Non-pigmented ciliary epithelial cell (primary cell): ENCODE measurements at regions not wholly inside any gene's neighbourhood (a gene's known extent, or its start where the extent isn't known, plus 50 kb on each side); places are given as distances from the start of the nearest gene placed in this dataset.
"Not testable (repeated sequence)": the region's sequence is repeated elsewhere in the genome, so short reads cannot be mapped to it uniquely, and the experiment has no call there.

Experiments
- DNase-seq: peaks from one replicate; pipeline ENCODE4 v3.0.0-alpha.2; 2010; ENCODE audit warnings: low read depth

GRCh38 chr21:19523061-19523460 is 1119.5 kb upstream of the TMPRSS15 start:
- DNase-seq, result no peak

- no peak for DNase-seq
Measured at GRCh38 chr21:19523746-19524145, 1120.2 kb upstream of the TMPRSS15 start.

- no peak for DNase-seq
Measured at GRCh38 chr21:19529031-19529430, 1125.4 kb upstream of the TMPRSS15 start.

GRCh38 chr21:19535356-19535755 is 1131.8 kb upstream of the TMPRSS15 start:
- DNase-seq, result no peak

- no peak for DNase-seq
Measured at GRCh38 chr21:19537116-19537515, 1133.5 kb upstream of the TMPRSS15 start.

GRCh38 chr21:19540287-19540686 is 1136.7 kb upstream of the TMPRSS15 start:
- DNase-seq, result no peak

GRCh38 chr21:19541602-19542001 is 1138.0 kb upstream of the TMPRSS15 start:
- no peak for DNase-seq

GRCh38 chr21:19544493-19544892 is 1140.9 kb upstream of the TMPRSS15 start:
- not testable (repeated sequence) for DNase-seq

GRCh38 chr21:19547951-19548840 is 1144.6 kb upstream of the TMPRSS15 start:
- no peak for DNase-seq

- no peak for DNase-seq
Measured at GRCh38 chr21:19553919-19554615, 1150.5 kb upstream of the TMPRSS15 start.

GRCh38 chr21:19557046-19557445 is 1153.5 kb upstream of the TMPRSS15 start:
- no peak for DNase-seq

GRCh38 chr21:19557488-19557887 is 1153.9 kb upstream of the TMPRSS15 start:
- DNase-seq, result no peak

- no peak for DNase-seq
Measured at GRCh38 chr21:19565587-19565986, 1162.0 kb upstream of the TMPRSS15 start.

- DNase-seq, result no peak
Measured at GRCh38 chr21:19566975-19567374, 1163.4 kb upstream of the TMPRSS15 start.

- no peak for DNase-seq
Measured at GRCh38 chr21:19577381-19577780, 1173.8 kb upstream of the TMPRSS15 start.

- DNase-seq, result no peak
Measured at GRCh38 chr21:19590044-19590443, 1186.5 kb upstream of the TMPRSS15 start.

- no peak for DNase-seq
Measured at GRCh38 chr21:19603011-19603593, 1199.5 kb upstream of the TMPRSS15 start.

- no peak for DNase-seq
Measured at GRCh38 chr21:19608101-19608621, 1204.6 kb upstream of the TMPRSS15 start.

- DNase-seq, result no peak
Measured at GRCh38 chr21:19609611-19610010, 1206.0 kb upstream of the TMPRSS15 start.

- DNase-seq, result no peak
Measured at GRCh38 chr21:19621837-19622496, 1218.4 kb upstream of the TMPRSS15 start.

GRCh38 chr21:19640964-19641363 is 1237.4 kb upstream of the TMPRSS15 start:
- DNase-seq, result no peak

GRCh38 chr21:19648391-19648790 is 1244.8 kb upstream of the TMPRSS15 start:
- peak; percentile 2 for DNase-seq
